ENCODE measurements at regions not wholly inside any gene's neighbourhood (a gene's known extent, or its start where the extent isn't known, plus 50 kb on each side); places are given as distances from the start of the nearest gene placed in this dataset.
A peak's percentile ranks its signal among the peaks of the same experiment; 100 is the strongest.

- TF ChIP-seq CTCF (IDR thresholded peaks at IDR 0.05) (peak; percentile 58), ZFX (IDR thresholded peaks at IDR 0.05; ENCODE audit: borderline replicate concordance) (no peak)
Measured at GRCh38 chrX:106481341-106481740, 130.4 kb upstream of the RADX start.

Measured in 22Rv1 (cell line).